ENCODE measurements at regions not wholly inside any gene's neighbourhood (a gene's known extent, or its start where the extent isn't known, plus 50 kb on each side); places are given as distances from the start of the nearest gene placed in this dataset.

- no peak for DNase-seq (ENCODE audit: low spot score)
These were observed 247.7 kb upstream of the MGMT start for GRCh38 chr10:129219364-129219763.

GRCh38 chr10:129222436-129222835 lies 244.6 kb upstream of the MGMT start:
- no peak for DNase-seq (ENCODE audit: low spot score)

- DNase-seq (ENCODE audit: low spot score): no peak
These were observed 243.7 kb upstream of the MGMT start for GRCh38 chr10:129223363-129223762.

- no peak for DNase-seq (ENCODE audit: low spot score)
These were observed 243.0 kb upstream of the MGMT start for GRCh38 chr10:129224065-129224464.

GRCh38 chr10:129231821-129232220 lies 235.2 kb upstream of the MGMT start:
- no peak for DNase-seq (ENCODE audit: low spot score)

- DNase-seq (ENCODE audit: low spot score): no peak
These were observed 233.5 kb upstream of the MGMT start for GRCh38 chr10:129233351-129234148.

- no peak for DNase-seq (ENCODE audit: low spot score)
These were observed 230.8 kb upstream of the MGMT start for GRCh38 chr10:129236274-129236691.

GRCh38 chr10:129241461-129241860 lies 225.6 kb upstream of the MGMT start:
- DNase-seq (ENCODE audit: low spot score): no peak

GRCh38 chr10:129244298-129244697 lies 222.7 kb upstream of the MGMT start:
- DNase-seq (ENCODE audit: low spot score): no peak

- no peak for DNase-seq (ENCODE audit: low spot score)
These were observed 222.3 kb upstream of the MGMT start for GRCh38 chr10:129244757-129245156.

- no peak for DNase-seq (ENCODE audit: low spot score)
These were observed 213.7 kb upstream of the MGMT start for GRCh38 chr10:129253161-129253864.

GRCh38 chr10:129253865-129254179 lies 213.2 kb upstream of the MGMT start:
- DNase-seq (ENCODE audit: low spot score): no peak

GRCh38 chr10:129258283-129258923 lies 208.6 kb upstream of the MGMT start:
- no peak for DNase-seq (ENCODE audit: low spot score)

GRCh38 chr10:129259128-129259815 lies 207.8 kb upstream of the MGMT start:
- no peak for DNase-seq (ENCODE audit: low spot score)

- DNase-seq (ENCODE audit: low spot score): no peak
These were observed 194.9 kb upstream of the MGMT start for GRCh38 chr10:129272176-129272575.

- DNase-seq (ENCODE audit: low spot score): no peak
These were observed 194.0 kb upstream of the MGMT start for GRCh38 chr10:129272866-129273650.

- DNase-seq (ENCODE audit: low spot score): no peak
These were observed 193.2 kb upstream of the MGMT start for GRCh38 chr10:129273860-129274259.

- DNase-seq (ENCODE audit: low spot score): no peak
These were observed 192.1 kb upstream of the MGMT start for GRCh38 chr10:129274748-129275474.

- no peak for DNase-seq (ENCODE audit: low spot score)
These were observed 191.2 kb upstream of the MGMT start for GRCh38 chr10:129275886-129276285.

- no peak for DNase-seq (ENCODE audit: low spot score)
These were observed 190.0 kb upstream of the MGMT start for GRCh38 chr10:129277084-129277483.

- DNase-seq (ENCODE audit: low spot score): no peak
These were observed 189.2 kb upstream of the MGMT start for GRCh38 chr10:129277841-129278240.

All from hematopoietic multipotent progenitor cell treated with erythropoietin and hydrocortisone succinate and interleukin-3 and kit ligand, for 17 days (in vitro differentiated cells).